COLO829 (cell line): ENCODE measurements at regions not wholly inside any gene's neighbourhood (a gene's known extent, or its start where the extent isn't known, plus 50 kb on each side); places are given as distances from the start of the nearest gene placed in this dataset.
"Not testable (repeated sequence)": the region's sequence is repeated elsewhere in the genome, so short reads cannot be mapped to it uniquely, and the experiment has no call there.

ENCODE experiments used
- DNase-seq: peaks from one replicate; pipeline ENCODE4 v3.0.0; 2012; ENCODE audit warnings: low spot score

DNA sequence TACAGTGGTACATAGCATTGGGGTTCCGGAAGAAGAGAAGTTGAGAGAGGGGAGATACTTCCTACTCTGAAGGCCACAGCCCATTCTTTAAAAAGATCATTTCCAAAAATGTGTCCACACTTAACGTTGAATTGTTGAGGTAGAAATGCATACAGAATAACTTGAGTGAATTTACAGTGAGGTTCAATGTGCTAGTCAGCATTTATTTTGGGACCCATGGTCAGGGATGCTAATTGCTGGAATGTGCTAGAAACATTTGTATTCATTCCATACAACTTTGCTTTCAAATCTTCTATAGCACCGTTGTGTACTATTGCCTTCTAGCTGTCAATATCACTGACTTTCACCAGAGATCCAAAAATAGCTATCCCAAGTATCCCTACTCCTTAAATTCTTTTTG lies 325.9 kb downstream of the SATB2 start:
- DNase-seq, result no peak

- no peak for DNase-seq
Observed at GRCh38 chr2:199131136-199131655, 326.5 kb downstream of the SATB2 start.

DNA sequence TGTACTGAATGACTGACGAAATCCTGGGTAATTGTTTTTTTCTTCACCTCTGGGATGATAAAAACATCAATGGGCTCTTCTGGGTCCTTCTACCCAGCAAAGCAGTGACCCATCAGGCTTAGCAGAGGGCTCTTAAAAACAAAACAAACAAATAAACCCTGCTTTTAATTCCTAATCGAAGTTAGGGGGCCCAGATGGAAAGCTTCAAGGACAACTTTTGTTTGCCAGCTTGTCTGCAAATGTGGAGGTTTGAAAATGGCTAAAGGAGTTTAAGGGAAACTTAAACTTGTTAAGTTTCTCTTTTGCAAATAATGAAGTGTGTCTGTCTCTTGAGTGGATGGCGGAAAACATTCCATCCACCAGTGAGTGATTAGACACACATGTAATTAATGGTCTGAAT lies 327.2 kb downstream of the SATB2 start:
- DNase-seq, result no peak

GRCh38 chr2:199128476-199129229 lies 329.1 kb downstream of the SATB2 start:
- no peak for DNase-seq

GRCh38 chr2:199119796-199120195 lies 337.9 kb downstream of the SATB2 start:
- no peak for DNase-seq

GRCh38 chr2:199118673-199119112 lies 339.0 kb downstream of the SATB2 start:
- DNase-seq, result no peak

- no peak for DNase-seq
Observed at GRCh38 chr2:199115169-199115568, 342.6 kb downstream of the SATB2 start.

GRCh38 chr2:199113111-199113510 lies 344.6 kb downstream of the SATB2 start:
- no peak for DNase-seq

- no peak for DNase-seq
Observed at GRCh38 chr2:199111458-199111857, 346.3 kb downstream of the SATB2 start.

DNA sequence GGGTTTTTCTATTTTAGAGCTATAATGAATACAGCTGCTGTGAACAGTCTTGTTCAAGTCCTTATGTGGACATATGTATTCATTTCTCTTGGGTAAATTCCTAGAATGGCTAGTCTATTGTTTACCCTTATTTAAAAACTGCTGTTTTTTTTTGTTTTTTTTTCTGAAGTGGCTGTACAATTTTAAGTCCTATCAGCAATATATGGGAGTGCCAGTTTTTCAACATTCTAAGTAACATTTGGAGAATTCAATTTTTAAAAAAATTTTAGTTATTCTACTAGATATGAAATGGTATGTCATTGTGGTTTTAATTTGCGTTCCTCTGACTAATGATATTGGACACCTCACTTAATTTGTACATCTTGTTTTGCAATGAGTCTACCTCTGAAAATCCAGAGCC lies 349.7 kb downstream of the SATB2 start:
- no peak for DNase-seq

- DNase-seq, result no peak
Observed at GRCh38 chr2:199105826-199106225, 351.9 kb downstream of the SATB2 start.

GRCh38 chr2:199101487-199101886 lies 356.3 kb downstream of the SATB2 start:
- no peak for DNase-seq

- DNase-seq, result no peak
Observed at GRCh38 chr2:199100326-199101110, 357.2 kb downstream of the SATB2 start.

DNA sequence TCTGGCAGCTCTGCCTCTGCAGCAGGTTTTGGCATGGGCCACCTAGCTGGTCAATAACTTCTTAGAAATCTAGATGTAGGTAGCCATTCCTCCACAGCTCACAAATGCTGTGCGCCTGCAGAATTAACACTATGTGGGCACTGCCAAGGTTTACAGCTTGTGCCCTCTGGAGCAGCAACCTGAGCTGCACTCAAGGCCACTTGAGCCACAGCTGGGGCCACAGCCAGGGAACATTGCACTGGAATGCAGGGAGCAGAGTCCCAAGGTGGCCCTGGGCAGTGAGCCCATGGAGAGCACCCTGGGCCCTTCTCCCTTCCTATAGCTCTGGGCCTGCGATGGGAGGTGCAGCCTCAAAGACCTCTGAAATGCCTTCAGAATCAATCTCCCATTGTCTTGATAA lies 365.3 kb downstream of the SATB2 start:
- DNase-seq, result no peak

- no peak for DNase-seq
Observed at GRCh38 chr2:199085261-199085660, 372.5 kb downstream of the SATB2 start.

GRCh38 chr2:199070322-199070949 lies 387.3 kb downstream of the SATB2 start:
- DNase-seq, result peak; percentile 13

DNA sequence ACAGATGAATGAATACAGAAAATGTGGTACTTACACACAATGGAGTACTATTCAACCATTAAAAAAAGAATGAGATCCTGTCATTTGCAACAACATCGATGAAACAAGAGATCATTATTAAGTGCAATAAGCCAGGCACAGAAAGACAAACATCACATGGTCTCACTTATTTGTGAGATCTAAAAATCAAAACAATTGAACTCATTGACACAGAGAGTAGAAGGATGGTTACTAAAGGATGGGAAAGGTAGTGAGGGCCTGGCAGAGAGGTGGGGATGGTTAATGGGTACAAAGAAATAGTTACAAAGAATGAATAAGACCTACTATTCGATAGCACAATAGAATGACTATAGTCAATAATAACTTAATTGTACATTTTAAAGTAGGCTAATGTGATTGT lies 393.5 kb downstream of the SATB2 start:
- DNase-seq, result no peak

- no peak for DNase-seq
Observed at GRCh38 chr2:199057936-199058335, 399.8 kb downstream of the SATB2 start.

GRCh38 chr2:199055336-199055735 lies 402.4 kb downstream of the SATB2 start:
- DNase-seq, result no peak

- DNase-seq, result no peak
Observed at GRCh38 chr2:199042660-199043379, 414.9 kb downstream of the SATB2 start.

- DNase-seq, result no peak
Observed at GRCh38 chr2:199040522-199040921, 417.2 kb downstream of the SATB2 start.

DNA sequence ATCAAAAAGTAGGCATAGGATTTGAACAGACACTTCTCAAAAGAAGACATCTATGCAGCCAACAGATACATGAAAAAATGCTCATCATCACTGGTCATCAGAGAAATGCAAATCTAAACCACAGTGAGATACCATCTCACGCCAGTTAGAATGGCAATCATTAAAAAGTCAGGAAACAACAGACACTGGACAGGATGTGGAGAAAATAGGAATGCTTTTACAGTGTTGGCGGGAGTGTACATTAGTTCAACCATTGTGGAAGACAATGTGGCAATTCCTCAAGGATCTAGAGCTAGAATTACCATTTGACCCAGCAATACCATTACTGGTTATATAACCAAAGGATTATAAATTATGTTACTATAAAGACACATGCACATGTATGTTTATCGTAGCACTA lies 424.0 kb downstream of the SATB2 start:
- DNase-seq, result not testable (repeated sequence)
